Chondrocyte (in vitro differentiated cells): ENCODE measurements at regions not wholly inside any gene's neighbourhood (a gene's known extent, or its start where the extent isn't known, plus 50 kb on each side); places are given as distances from the start of the nearest gene placed in this dataset.

Experiments
- DNase-seq: peaks from one replicate; pipeline ENCODE4 v3.0.0; 2021; ENCODE audit warnings: mixed read lengths, low spot score
- H3K27ac Mint-ChIP-seq: one replicate; pipeline ENCODE4 v1.8.0; 2021; ENCODE audit warnings: mild to moderate bottlenecking, moderate library complexity, mixed read lengths; ENCODE audit not compliant: unreplicated experiment
- H3K27me3 Mint-ChIP-seq: 2 replicates; pipeline ENCODE4 v1.8.0; 2021; ENCODE audit warnings: low read depth, mixed read lengths
- H3K36me3 Mint-ChIP-seq: 2 replicates; pipeline ENCODE4 v1.8.0; 2021; ENCODE audit warnings: low read depth, mixed read lengths
- H3K4me1 Mint-ChIP-seq: 2 replicates; pipeline ENCODE4 v1.8.0; 2021; ENCODE audit warnings: low read depth, mild to moderate bottlenecking, mixed read lengths
- H3K4me3 Mint-ChIP-seq: one replicate; pipeline ENCODE4 v1.8.0; 2021; ENCODE audit warnings: mild to moderate bottlenecking, moderate library complexity, mixed read lengths; ENCODE audit not compliant: unreplicated experiment
- H3K9me3 Mint-ChIP-seq: 2 replicates; pipeline ENCODE4 v1.8.0; 2021; ENCODE audit warnings: low read depth, mixed read lengths
- CTCF ChIP-seq: fragments of 200-600 bp; sonication (generic); IDR thresholded peaks from 2 replicates; pipeline ENCODE4 v1.5.0; 2021; ENCODE audit warnings: antibody characterized with exemption, mild to moderate bottlenecking, moderate library complexity

- DNase-seq, result peak; percentile 86
- Mint-ChIP-seq H3K36me3 (no peaks in the 10 kb centered on the region), H3K4me1 (no peaks in the 10 kb centered on the region), H3K4me3 (no peak overlapping the region), H3K27ac (no peak overlapping the region), H3K27me3 (no peaks in the 10 kb centered on the region), H3K9me3 (no peaks in the 10 kb centered on the region)
- no peak for TF ChIP-seq CTCF
Observed at GRCh38 chr22:48749555-48750227, 1078.0 kb downstream of the BRD1 start.

GRCh38 chr22:48748860-48749554, 1078.7 kb downstream of the BRD1 start:
- TF ChIP-seq CTCF, result no peak
- Mint-ChIP-seq H3K27me3 (no peaks in the 10 kb centered on the region), H3K4me1 (no peaks in the 10 kb centered on the region), H3K9me3 (no peaks in the 10 kb centered on the region), H3K4me3 (no peak overlapping the region), H3K27ac (no peak overlapping the region), H3K36me3 (no peaks in the 10 kb centered on the region)
- peak; percentile 56 for DNase-seq

- no peak for TF ChIP-seq CTCF
- Mint-ChIP-seq H3K4me3 (no peak overlapping the region), H3K27ac (no peak overlapping the region), H3K27me3 (no peaks in the 10 kb centered on the region), H3K9me3 (no peaks in the 10 kb centered on the region), H3K36me3 (no peaks in the 10 kb centered on the region), H3K4me1 (no peaks in the 10 kb centered on the region)
- DNase-seq, result peak; percentile 79
Observed at GRCh38 chr22:48748113-48748859, 1079.4 kb downstream of the BRD1 start.

GRCh38 chr22:48746789-48747425, 1080.8 kb downstream of the BRD1 start:
- Mint-ChIP-seq H3K4me3 (no peak overlapping the region), H3K9me3 (no peaks in the 10 kb centered on the region), H3K27ac (no peak overlapping the region), H3K27me3 (no peaks in the 10 kb centered on the region), H3K36me3 (no peaks in the 10 kb centered on the region), H3K4me1 (no peaks in the 10 kb centered on the region)
- DNase-seq, result peak; percentile 88
- no peak for TF ChIP-seq CTCF
